CD14-positive monocyte (primary cell): ENCODE measurements at regions not wholly inside any gene's neighbourhood (a gene's known extent, or its start where the extent isn't known, plus 50 kb on each side); places are given as distances from the start of the nearest gene placed in this dataset.

Experiments
- DNase-seq, 3 donors: peaks; one replicate each; pipeline ENCODE4 v3.0.0-alpha.2; 2011 to 2022
- H2AFZ ChIP-seq: 2 replicates; pipeline ENCODE4 v1.6.0; 2012; ENCODE audit warnings: mild to moderate bottlenecking, low read depth, low read length, inconsistent platforms; ENCODE audit not compliant: insufficient read depth, poor library complexity, severe bottlenecking
- H3K27ac ChIP-seq, 2 donors: 1 replicate in 1 of 2; 2 replicates in 1 of 2; pipeline ENCODE4 v1.5.1; 2012 to 2013; ENCODE audit warnings: low read length in 2 of 2, control low read depth in 1 of 2, inconsistent platforms in 1 of 2, low read depth in 1 of 2, mild to moderate bottlenecking in 1 of 2
- H3K27me3 ChIP-seq, 2 donors: one replicate each; pipeline versions ENCODE4 v1.6.0 to v1.6.1; 2011 to 2013; ENCODE audit warnings: low read length in 2 of 2; ENCODE audit not compliant: control insufficient read depth in 2 of 2, insufficient read depth in 2 of 2
- H3K36me3 ChIP-seq, 2 donors: replicated peaks in 1 of 2; 1 replicate in 1 of 2; 2 replicates in 1 of 2; pipeline versions ENCODE4 v1.5.1 to v1.6.1; 2012 to 2013; ENCODE audit warnings: low read length in 2 of 2, control low read depth in 1 of 2, inconsistent platforms in 1 of 2, mild to moderate bottlenecking in 1 of 2; ENCODE audit not compliant: insufficient read depth in 2 of 2, control insufficient read depth in 1 of 2
- H3K4me1 ChIP-seq, 2 donors: 1 replicate in 1 of 2; 2 replicates in 1 of 2; pipeline versions ENCODE4 v1.5.1 to v1.6.1; 2012 to 2013; ENCODE audit warnings: low read length in 2 of 2, control low read depth in 1 of 2, inconsistent platforms in 1 of 2, mild to moderate bottlenecking in 1 of 2, moderate library complexity in 1 of 2; ENCODE audit not compliant: insufficient read depth in 2 of 2, control insufficient read depth in 1 of 2
- H3K4me2 ChIP-seq: replicated peaks from 2 replicates; pipeline ENCODE3; 2012; ENCODE audit warnings: low read length, moderate library complexity, mild to moderate bottlenecking; ENCODE audit not compliant: poor library complexity, severe bottlenecking; ENCODE audit errors: extremely low read depth
- H3K4me3 ChIP-seq, 3 experiments: fragments of 200-600 bp in 1 of 3; sonication (generic) in 1 of 3; replicated peaks in 1 of 3; 1 replicate in 2 of 3; 2 replicates in 1 of 3; pipeline ENCODE4 v1.5.1; 2011 to 2013; ENCODE audit warnings: low read length in 3 of 3, mild to moderate bottlenecking in 3 of 3, control low read depth in 2 of 3, low read depth in 2 of 3, inconsistent platforms in 1 of 3, moderate library complexity in 1 of 3
- H3K79me2 ChIP-seq: 2 replicates; pipeline ENCODE4 v1.6.0; 2012; ENCODE audit warnings: mild to moderate bottlenecking, control low read depth, inconsistent platforms, low read length, moderate library complexity; ENCODE audit not compliant: insufficient read depth
- H3K9ac ChIP-seq: 2 replicates; pipeline ENCODE4 v1.6.0; 2017; ENCODE audit warnings: low read length, mild to moderate bottlenecking; ENCODE audit not compliant: insufficient read depth, poor library complexity, severe bottlenecking
- H3K9me3 ChIP-seq, 2 donors: replicated peaks in 1 of 2; 1 replicate in 1 of 2; 2 replicates in 1 of 2; pipeline versions ENCODE4 v1.5.1 to v1.6.1; 2012 to 2013; ENCODE audit warnings: low read length in 2 of 2, control low read depth in 1 of 2; ENCODE audit not compliant: control insufficient read depth in 1 of 2, insufficient read depth in 1 of 2
- H4K20me1 ChIP-seq: 2 replicates; pipeline ENCODE4 v1.6.0; 2012; ENCODE audit warnings: mild to moderate bottlenecking, low read length, control low read depth, moderate library complexity; ENCODE audit not compliant: insufficient read depth
- H3K27ac Mint-ChIP-seq, 7 donors: one replicate each; pipeline ENCODE4 v1.8.0; 2020; ENCODE audit warnings: mild to moderate bottlenecking in 7 of 7, mixed read lengths in 7 of 7, moderate library complexity in 6 of 7, inconsistent platforms in 2 of 7
- H3K27me3 Mint-ChIP-seq, 3 donors: one replicate each; pipeline ENCODE4 v1.8.0; 2021 to 2022; ENCODE audit warnings: low read depth in 3 of 3, mild to moderate bottlenecking in 3 of 3, mixed read lengths in 3 of 3, moderate library complexity in 3 of 3, inconsistent platforms in 1 of 3
- H3K36me3 Mint-ChIP-seq, 2 donors: one replicate each; pipeline ENCODE4 v1.8.0; 2020; ENCODE audit warnings: mixed read lengths in 2 of 2, inconsistent platforms in 1 of 2, mild to moderate bottlenecking in 1 of 2
- H3K4me1 Mint-ChIP-seq: one replicate; pipeline ENCODE4 v1.8.0; 2020; ENCODE audit warnings: mild to moderate bottlenecking, mixed read lengths
- H3K4me3 Mint-ChIP-seq, 2 donors: one replicate each; pipeline ENCODE4 v1.8.0; 2020; ENCODE audit warnings: mild to moderate bottlenecking in 2 of 2, mixed read lengths in 2 of 2, moderate library complexity in 1 of 2
- H3K9me3 Mint-ChIP-seq, 7 donors: one replicate each; pipeline ENCODE4 v1.8.0; 2020 to 2022; ENCODE audit warnings: mixed read lengths in 7 of 7, mild to moderate bottlenecking in 6 of 7, moderate library complexity in 6 of 7, inconsistent platforms in 2 of 7
- WGBS: methylation state at CpG from one replicate; pipeline ENCODE4 v1.1.5; 2013; ENCODE audit warnings: missing lambda C conversion rate; ENCODE audit not compliant: insufficient coverage; 5-methylcytosine and 5-hydroxymethylcytosine counted together
- intact Hi-C, 2 donors: fragments of 100-400 bp; cut with micrococcal nuclease; formaldehyde crosslinking; loops; one replicate each; pipeline versions ENCODE4 v1.15.0 to v1.15.1; 2023
- TF ChIP-seq, protein P1 (sequence below): fragments of 200-600 bp; IDR thresholded peaks from one replicate; pipeline ENCODE4 v1.8.0; 2022; ENCODE audit warnings: antibody characterized with exemption, mild to moderate bottlenecking

DNA sequence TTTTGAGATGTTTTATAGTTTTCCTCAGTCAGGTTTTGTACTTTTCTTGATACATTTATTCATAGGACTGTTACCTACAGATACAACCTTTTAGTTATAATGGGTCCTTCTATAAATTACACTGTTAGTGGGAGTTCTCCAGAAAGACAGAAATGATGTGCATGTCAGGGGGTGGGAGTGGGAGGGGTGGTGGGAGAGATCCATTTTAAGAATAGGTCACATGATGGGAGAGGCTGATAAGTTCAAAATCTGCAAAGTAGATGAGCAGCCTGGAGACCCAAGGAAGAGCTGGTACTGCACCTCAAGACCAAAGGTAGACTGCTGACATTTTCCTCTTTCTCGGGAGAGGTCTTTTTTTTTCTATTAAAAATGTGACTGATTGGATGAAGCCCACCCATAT is 408.0 kb upstream of the GJE1 start:
- no peaks in the 10 kb centered on the region for H3K27me3 ChIP-seq
- no peaks in the 10 kb centered on the region for H3K27me3 Mint-ChIP-seq

DNA sequence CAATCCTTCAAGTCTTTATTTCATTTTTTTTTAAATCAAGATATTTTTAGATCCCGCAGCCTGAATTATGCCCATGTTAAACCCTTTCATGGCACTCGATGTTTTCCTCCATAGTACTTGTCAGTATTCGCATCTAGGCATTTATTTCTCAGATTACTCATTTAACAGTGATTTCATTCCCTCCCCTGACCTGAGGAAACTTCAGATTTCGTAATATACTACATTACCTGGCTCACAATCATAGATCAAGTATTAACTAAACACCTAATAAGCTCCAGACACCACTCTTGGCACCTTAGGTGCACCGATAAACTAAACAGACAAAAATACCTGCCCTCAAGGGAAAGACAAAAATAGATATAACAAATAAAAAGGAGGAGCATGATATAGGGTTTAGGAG is 413.2 kb upstream of the GJE1 start:
- H3K4me3 Mint-ChIP-seq = no peak overlapping the region
- Histone ChIP-seq H3K9me3 (peaks cover 0 to 8% of the 10 kb centered on the region in 2 donors), H3K4me3 (no peak overlapping the region), H3K27ac (no peak overlapping the region), H3K4me2 (no peak overlapping the region), H4K20me1 (no peaks in the 10 kb centered on the region), H3K36me3 (no peaks in the 10 kb centered on the region), H3K79me2 (no peaks in the 10 kb centered on the region), H3K4me1 (no peaks in the 10 kb centered on the region), H3K9ac (no peak overlapping the region), H3K27me3 (no peaks in the 10 kb centered on the region), H2AFZ (no peak overlapping the region)
- no peaks in the 10 kb centered on the region for H3K27me3 Mint-ChIP-seq
- intact Hi-C loops = no loop called here
- H3K36me3 Mint-ChIP-seq = no peaks in the 10 kb centered on the region
- TF ChIP-seq, protein P1, sequence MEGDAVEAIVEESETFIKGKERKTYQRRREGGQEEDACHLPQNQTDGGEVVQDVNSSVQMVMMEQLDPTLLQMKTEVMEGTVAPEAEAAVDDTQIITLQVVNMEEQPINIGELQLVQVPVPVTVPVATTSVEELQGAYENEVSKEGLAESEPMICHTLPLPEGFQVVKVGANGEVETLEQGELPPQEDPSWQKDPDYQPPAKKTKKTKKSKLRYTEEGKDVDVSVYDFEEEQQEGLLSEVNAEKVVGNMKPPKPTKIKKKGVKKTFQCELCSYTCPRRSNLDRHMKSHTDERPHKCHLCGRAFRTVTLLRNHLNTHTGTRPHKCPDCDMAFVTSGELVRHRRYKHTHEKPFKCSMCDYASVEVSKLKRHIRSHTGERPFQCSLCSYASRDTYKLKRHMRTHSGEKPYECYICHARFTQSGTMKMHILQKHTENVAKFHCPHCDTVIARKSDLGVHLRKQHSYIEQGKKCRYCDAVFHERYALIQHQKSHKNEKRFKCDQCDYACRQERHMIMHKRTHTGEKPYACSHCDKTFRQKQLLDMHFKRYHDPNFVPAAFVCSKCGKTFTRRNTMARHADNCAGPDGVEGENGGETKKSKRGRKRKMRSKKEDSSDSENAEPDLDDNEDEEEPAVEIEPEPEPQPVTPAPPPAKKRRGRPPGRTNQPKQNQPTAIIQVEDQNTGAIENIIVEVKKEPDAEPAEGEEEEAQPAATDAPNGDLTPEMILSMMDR = no peak
- no peak overlapping the region for H3K27ac Mint-ChIP-seq
- peaks cover 0 to 14% (median 2%) of the 10 kb centered on the region in 7 donors for H3K9me3 Mint-ChIP-seq
- H3K4me1 Mint-ChIP-seq = no peaks in the 10 kb centered on the region
- no peak for DNase-seq
- 68% methylated on average over 3 of the region's 5 CpGs for WGBS

More for the DNA sequence above, 408.0 kb upstream of the GJE1 start:
- Histone ChIP-seq H4K20me1 (no peaks in the 10 kb centered on the region), H2AFZ (no peak overlapping the region), H3K4me1 (no peaks in the 10 kb centered on the region), H3K9me3 (peaks cover 0 to 8% of the 10 kb centered on the region in 2 donors), H3K36me3 (no peaks in the 10 kb centered on the region), H3K4me2 (no peak overlapping the region), H3K27ac (no peak overlapping the region), H3K9ac (no peak overlapping the region), H3K79me2 (no peaks in the 10 kb centered on the region), H3K4me3 (no peak overlapping the region)
- DNase-seq = no peak
- TF ChIP-seq, protein P1 = no peak
- Mint-ChIP-seq H3K4me1 (no peaks in the 10 kb centered on the region), H3K27ac (no peak overlapping the region), H3K36me3 (no peaks in the 10 kb centered on the region), H3K9me3 (peaks cover 0 to 15% (median 0%) of the 10 kb centered on the region in 7 donors), H3K4me3 (no peak overlapping the region)
- intact Hi-C loops = no loop called here
- no CpG with 5 or more reads among the region's 1 CpG for WGBS
